Peyer's patch (tissue), 4 donors: ENCODE measurements at regions not wholly inside any gene's neighbourhood (a gene's known extent, or its start where the extent isn't known, plus 50 kb on each side); places are given as distances from the start of the nearest gene placed in this dataset.

ENCODE experiments used
- CTCF ChIP-seq, 6 experiments: fragments of 450-650 bp in 4 of 6; fragments of 200-600 bp in 2 of 6; sonication (generic) in 1 of 6; IDR thresholded peaks; one replicate each; pipeline ENCODE4 v1.5.1; 2017 to 2019; ENCODE audit warnings: antibody characterized with exemption in 6 of 6, mild to moderate bottlenecking in 3 of 6, moderate library complexity in 1 of 6
- POLR2A ChIP-seq, 2 donors: fragments of 450-650 bp; IDR thresholded peaks; one replicate each; pipeline ENCODE4 v1.5.1; 2017; ENCODE audit warnings: antibody characterized with exemption in 2 of 2, mild to moderate bottlenecking in 2 of 2, moderate library complexity in 2 of 2

- TF ChIP-seq POLR2A (IDR thresholded peaks at IDR 0.05) (no peak), CTCF (IDR thresholded peaks at IDR 0.05) (no peak)
Observed at GRCh38 chr4:116015062-116015461, 901.6 kb upstream of the NDST4 start.
